Activated naive CD4-positive, alpha-beta T cell treated with anti-CD3 and anti-CD28 coated beads for 36 hours (primary cell): ENCODE measurements at regions not wholly inside any gene's neighbourhood (a gene's known extent, or its start where the extent isn't known, plus 50 kb on each side); places are given as distances from the start of the nearest gene placed in this dataset.
"Not testable (repeated sequence)": the region's sequence is repeated elsewhere in the genome, so short reads cannot be mapped to it uniquely, and the experiment has no call there.

Source experiments
- CTCF ChIA-PET: fragments of 350-600 bp; sonication (Branson Sonifier 250); formaldehyde crosslinking; loops from one replicate; lab custom pipeline; 2021; ENCODE audit warnings: antibody characterized with exemption; lab: Charles Lee
- DNase-seq: peaks from one replicate; pipeline ENCODE4 v3.0.0-alpha.2; 2020
- H3K27ac Mint-ChIP-seq: one replicate; pipeline ENCODE4 v1.8.0; 2021; ENCODE audit warnings: mild to moderate bottlenecking, mixed read lengths
- H3K27me3 Mint-ChIP-seq: one replicate; pipeline ENCODE4 v1.8.0; 2021; ENCODE audit warnings: low read depth, mixed read lengths
- H3K36me3 Mint-ChIP-seq: one replicate; pipeline ENCODE4 v1.8.0; 2021; ENCODE audit warnings: low read depth, mixed read lengths
- H3K4me1 Mint-ChIP-seq: one replicate; pipeline ENCODE4 v1.8.0; 2021; ENCODE audit warnings: low read depth, mixed read lengths
- H3K4me3 Mint-ChIP-seq: one replicate; pipeline ENCODE4 v1.8.0; 2021; ENCODE audit warnings: mild to moderate bottlenecking, moderate library complexity, mixed read lengths
- H3K9me3 Mint-ChIP-seq: one replicate; pipeline ENCODE4 v1.8.0; 2021; ENCODE audit warnings: mixed read lengths
- intact Hi-C: fragments of 100-400 bp; cut with micrococcal nuclease; formaldehyde crosslinking; loops from one replicate; pipeline ENCODE4 v1.15.1; 2023

- H3K4me3 Mint-ChIP-seq, CTCF ChIA-PET, H3K36me3 Mint-ChIP-seq, DNase-seq, H3K9me3 Mint-ChIP-seq, H3K4me1 Mint-ChIP-seq, H3K27ac Mint-ChIP-seq, H3K27me3 Mint-ChIP-seq, intact Hi-C loops: not testable (repeated sequence)
Measured at GRCh38 chr5:92937396-92937795, 643.6 kb downstream of the NR2F1-AS1 start.

DNA sequence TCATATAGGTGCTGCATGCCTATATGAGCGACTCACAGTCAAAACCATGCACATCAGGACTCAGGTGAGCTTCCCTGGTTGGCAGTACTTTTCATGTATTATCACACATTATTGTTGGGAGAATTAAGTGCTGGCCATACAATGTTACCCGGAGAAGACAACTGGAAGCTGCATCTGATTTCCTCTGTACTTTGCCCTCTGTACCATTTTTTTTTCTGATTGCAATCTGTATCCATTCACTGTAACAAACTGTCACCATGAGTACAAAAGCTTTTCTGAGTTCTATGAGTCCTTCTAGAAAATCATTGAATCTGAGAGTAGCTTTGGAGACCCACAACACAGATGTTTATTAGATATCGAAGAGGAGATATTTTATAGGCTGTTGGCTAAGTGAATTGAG is 651.0 kb downstream of the NR2F1-AS1 start:
- CTCF ChIA-PET, result no interaction called here
- H3K27me3 Mint-ChIP-seq, result no peaks in the 10 kb centered on the region
- H3K4me3 Mint-ChIP-seq, result no peak overlapping the region
- no peaks in the 10 kb centered on the region for H3K9me3 Mint-ChIP-seq
- H3K4me1 Mint-ChIP-seq, result no peaks in the 10 kb centered on the region
- DNase-seq, result no peak
- intact Hi-C loops, result no loop called here
- H3K36me3 Mint-ChIP-seq, result no peaks in the 10 kb centered on the region
- H3K27ac Mint-ChIP-seq, result no peak overlapping the region

- Mint-ChIP-seq H3K27ac (no peak overlapping the region), H3K27me3 (no peaks in the 10 kb centered on the region), H3K36me3 (no peaks in the 10 kb centered on the region), H3K4me3 (no peak overlapping the region), H3K4me1 (no peaks in the 10 kb centered on the region), H3K9me3 (no peaks in the 10 kb centered on the region)
- CTCF ChIA-PET, result no interaction called here
- no peak for DNase-seq
- intact Hi-C loops, result no loop called here
Measured at GRCh38 chr5:92927291-92927778, 653.7 kb downstream of the NR2F1-AS1 start.

DNA sequence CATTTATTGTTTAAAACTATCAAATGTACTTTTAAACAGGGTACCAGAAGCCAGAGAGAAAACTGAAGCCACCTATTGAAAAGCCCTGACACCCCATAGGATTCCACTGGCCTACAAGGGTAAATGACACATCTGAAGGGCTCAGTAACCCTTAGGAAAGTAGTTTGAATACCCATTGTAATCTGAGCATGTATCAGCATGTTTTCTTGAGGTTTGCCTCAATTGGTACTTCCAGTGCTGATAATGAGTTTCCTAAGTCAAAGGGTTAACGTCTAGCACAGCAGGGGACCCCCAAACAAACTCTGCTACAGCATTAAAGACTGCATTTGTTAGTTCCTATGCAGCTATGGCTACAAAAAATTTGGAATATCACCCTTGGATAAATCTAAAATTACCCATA is 657.1 kb downstream of the NR2F1-AS1 start:
- Mint-ChIP-seq H3K4me3 (no peak overlapping the region), H3K36me3 (no peaks in the 10 kb centered on the region), H3K27ac (no peak overlapping the region), H3K27me3 (no peaks in the 10 kb centered on the region), H3K4me1 (no peaks in the 10 kb centered on the region), H3K9me3 (no peaks in the 10 kb centered on the region)
- no peak for DNase-seq
- CTCF ChIA-PET, result interaction anchor here (0.5 kb wide), 1 partner anchor 12 kb away, joined by 3 read pairs; no protein-coding TSS in a partner anchor
- intact Hi-C loops, result no loop called here

- Mint-ChIP-seq H3K4me1 (no peaks in the 10 kb centered on the region), H3K27me3 (no peaks in the 10 kb centered on the region), H3K36me3 (no peaks in the 10 kb centered on the region), H3K4me3 (no peak overlapping the region), H3K9me3 (no peaks in the 10 kb centered on the region), H3K27ac (no peak overlapping the region)
- CTCF ChIA-PET, result no interaction called here
- intact Hi-C loops, result no loop called here
- DNase-seq, result no peak
Measured at GRCh38 chr5:92922231-92922967, 658.6 kb downstream of the NR2F1-AS1 start.

- intact Hi-C loops, result no loop called here
- Mint-ChIP-seq H3K27ac (no peak overlapping the region), H3K4me1 (no peaks in the 10 kb centered on the region), H3K36me3 (no peaks in the 10 kb centered on the region), H3K27me3 (no peaks in the 10 kb centered on the region), H3K9me3 (no peaks in the 10 kb centered on the region), H3K4me3 (no peak overlapping the region)
- CTCF ChIA-PET, result no interaction called here
- DNase-seq, result no peak
Measured at GRCh38 chr5:92917044-92917443, 664.0 kb downstream of the NR2F1-AS1 start.

GRCh38 chr5:92916036-92916435 is 665.0 kb downstream of the NR2F1-AS1 start:
- Mint-ChIP-seq H3K27ac (no peak overlapping the region), H3K36me3 (no peaks in the 10 kb centered on the region), H3K4me1 (no peaks in the 10 kb centered on the region), H3K4me3 (no peak overlapping the region), H3K27me3 (no peaks in the 10 kb centered on the region), H3K9me3 (no peaks in the 10 kb centered on the region)
- intact Hi-C loops, result no loop called here
- CTCF ChIA-PET, result no interaction called here
- no peak for DNase-seq

DNA sequence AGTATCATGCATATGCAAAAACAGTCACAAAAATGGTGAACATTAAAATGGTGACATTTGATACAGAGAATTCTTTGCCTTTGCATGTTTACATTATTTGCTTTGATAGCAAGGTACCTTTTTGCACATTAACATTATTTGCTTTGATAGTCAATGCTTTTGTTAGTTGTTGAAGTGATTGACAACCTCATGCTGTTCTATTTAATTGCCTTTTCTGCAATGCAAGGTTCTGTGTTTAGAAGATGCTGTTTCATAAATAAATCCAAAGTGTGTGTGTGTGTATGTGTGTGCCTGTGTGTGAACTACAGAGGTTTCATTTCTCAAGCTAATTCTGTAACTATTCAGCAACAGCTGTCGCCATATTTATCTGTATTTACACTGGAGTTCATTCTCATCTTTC is 668.7 kb downstream of the NR2F1-AS1 start:
- Mint-ChIP-seq H3K4me1 (no peaks in the 10 kb centered on the region), H3K36me3 (no peaks in the 10 kb centered on the region), H3K9me3 (no peaks in the 10 kb centered on the region), H3K27me3 (no peaks in the 10 kb centered on the region), H3K27ac (no peak overlapping the region), H3K4me3 (no peak overlapping the region)
- intact Hi-C loops, result no loop called here
- CTCF ChIA-PET, result no interaction called here
- no peak for DNase-seq

- no peaks in the 10 kb centered on the region for H3K27me3 Mint-ChIP-seq
- no peaks in the 10 kb centered on the region for H3K4me1 Mint-ChIP-seq
- intact Hi-C loops, result no loop called here
- H3K4me3 Mint-ChIP-seq, result no peak overlapping the region
- H3K36me3 Mint-ChIP-seq, result no peaks in the 10 kb centered on the region
- no peaks in the 10 kb centered on the region for H3K9me3 Mint-ChIP-seq
- DNase-seq, result no peak
- H3K27ac Mint-ChIP-seq, result no peak overlapping the region
- CTCF ChIA-PET, result no interaction called here
Measured at GRCh38 chr5:92911851-92912250, 669.2 kb downstream of the NR2F1-AS1 start.

GRCh38 chr5:92911293-92911692 is 669.7 kb downstream of the NR2F1-AS1 start:
- intact Hi-C loops, result no loop called here
- no peak for DNase-seq
- H3K36me3 Mint-ChIP-seq, result no peaks in the 10 kb centered on the region
- H3K27ac Mint-ChIP-seq, result no peak overlapping the region
- no peak overlapping the region for H3K4me3 Mint-ChIP-seq
- no peaks in the 10 kb centered on the region for H3K9me3 Mint-ChIP-seq
- H3K27me3 Mint-ChIP-seq, result no peaks in the 10 kb centered on the region
- CTCF ChIA-PET, result no interaction called here
- H3K4me1 Mint-ChIP-seq, result no peaks in the 10 kb centered on the region

GRCh38 chr5:92909602-92909962 is 671.4 kb downstream of the NR2F1-AS1 start:
- Mint-ChIP-seq H3K4me3 (no peak overlapping the region), H3K36me3 (no peaks in the 10 kb centered on the region), H3K4me1 (no peaks in the 10 kb centered on the region), H3K27me3 (no peaks in the 10 kb centered on the region), H3K27ac (no peak overlapping the region), H3K9me3 (no peaks in the 10 kb centered on the region)
- CTCF ChIA-PET, result no interaction called here
- DNase-seq, result no peak
- intact Hi-C loops, result no loop called here

DNA sequence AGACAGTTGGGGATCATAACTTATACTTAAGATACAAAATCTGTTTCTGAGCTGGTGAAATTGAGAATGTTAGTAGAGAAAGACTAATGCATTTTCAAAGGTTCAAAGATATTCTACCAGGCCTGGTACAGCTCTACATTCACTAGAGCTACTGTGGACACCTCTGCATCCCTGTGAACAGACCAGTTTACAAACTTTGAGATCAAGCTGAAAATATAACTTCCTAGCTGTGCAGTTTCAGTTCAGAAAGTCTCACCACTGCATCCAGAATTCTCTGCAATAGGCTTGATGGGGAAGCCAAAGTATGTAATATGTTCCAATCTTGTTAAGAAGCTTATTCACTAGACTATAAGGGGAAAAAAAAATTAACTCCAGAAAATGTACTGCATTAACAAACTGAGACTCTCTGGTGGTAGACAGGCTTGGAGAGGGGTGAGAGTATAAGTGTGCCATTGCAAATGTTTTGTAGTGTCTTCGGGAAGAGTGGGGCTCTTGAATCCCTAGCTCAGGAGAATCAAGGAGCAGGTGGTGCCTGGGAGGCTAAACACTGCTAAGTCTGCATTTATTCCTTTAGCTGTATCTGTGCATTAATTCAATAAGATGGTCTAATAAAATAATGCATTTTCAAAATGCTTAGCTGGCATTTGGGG is 671.9 kb downstream of the NR2F1-AS1 start:
- H3K4me1 Mint-ChIP-seq, result no peaks in the 10 kb centered on the region
- no peak overlapping the region for H3K4me3 Mint-ChIP-seq
- intact Hi-C loops, result no loop called here
- H3K27ac Mint-ChIP-seq, result no peak overlapping the region
- H3K27me3 Mint-ChIP-seq, result no peaks in the 10 kb centered on the region
- no peaks in the 10 kb centered on the region for H3K36me3 Mint-ChIP-seq
- CTCF ChIA-PET, result no interaction called here
- H3K9me3 Mint-ChIP-seq, result no peaks in the 10 kb centered on the region
- no peak for DNase-seq

- Mint-ChIP-seq H3K4me3 (no peak overlapping the region), H3K27ac (no peak overlapping the region), H3K9me3 (no peaks in the 10 kb centered on the region), H3K36me3 (no peaks in the 10 kb centered on the region), H3K27me3 (no peaks in the 10 kb centered on the region), H3K4me1 (no peaks in the 10 kb centered on the region)
- CTCF ChIA-PET, result no interaction called here
- intact Hi-C loops, result no loop called here
- DNase-seq, result no peak
Measured at GRCh38 chr5:92907938-92908606, 672.9 kb downstream of the NR2F1-AS1 start.
